GM10266 (cell line): ENCODE measurements at regions not wholly inside any gene's neighbourhood (a gene's known extent, or its start where the extent isn't known, plus 50 kb on each side); places are given as distances from the start of the nearest gene placed in this dataset.

Experiments
- DNase-seq: peaks from one replicate; pipeline ENCODE4 v3.0.0; 2012; ENCODE audit errors: extremely low spot score
- TF ChIP-seq, protein P1 (sequence below): IDR thresholded peaks from 2 replicates; pipeline ENCODE4 v1.5.1; 2012; ENCODE audit warnings: mild to moderate bottlenecking, low read depth; ENCODE audit not compliant: control insufficient read depth, insufficient read depth; ENCODE audit errors: missing control alignments

DNA sequence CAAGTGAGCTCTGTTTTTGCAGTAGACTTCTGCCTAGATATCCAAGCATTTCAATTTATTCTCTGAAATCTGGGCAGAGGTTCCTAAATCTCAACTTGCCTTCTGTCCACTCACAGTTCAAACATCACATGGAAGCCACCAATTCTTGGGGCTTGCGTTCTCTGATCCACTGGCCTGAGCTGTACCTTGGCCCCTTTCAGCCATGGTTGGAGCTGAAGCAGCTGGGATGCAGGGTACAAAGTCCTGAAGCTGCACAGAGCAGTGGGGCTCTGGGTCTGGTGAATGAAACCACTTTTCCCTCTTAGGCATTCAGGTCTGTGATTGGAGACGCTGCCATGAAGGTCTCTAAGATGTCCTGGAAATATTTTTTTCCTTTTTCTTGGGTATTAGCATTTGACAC, 137.6 kb upstream of the KDM5D start:
- DNase-seq = no peak
- TF ChIP-seq, protein P1, sequence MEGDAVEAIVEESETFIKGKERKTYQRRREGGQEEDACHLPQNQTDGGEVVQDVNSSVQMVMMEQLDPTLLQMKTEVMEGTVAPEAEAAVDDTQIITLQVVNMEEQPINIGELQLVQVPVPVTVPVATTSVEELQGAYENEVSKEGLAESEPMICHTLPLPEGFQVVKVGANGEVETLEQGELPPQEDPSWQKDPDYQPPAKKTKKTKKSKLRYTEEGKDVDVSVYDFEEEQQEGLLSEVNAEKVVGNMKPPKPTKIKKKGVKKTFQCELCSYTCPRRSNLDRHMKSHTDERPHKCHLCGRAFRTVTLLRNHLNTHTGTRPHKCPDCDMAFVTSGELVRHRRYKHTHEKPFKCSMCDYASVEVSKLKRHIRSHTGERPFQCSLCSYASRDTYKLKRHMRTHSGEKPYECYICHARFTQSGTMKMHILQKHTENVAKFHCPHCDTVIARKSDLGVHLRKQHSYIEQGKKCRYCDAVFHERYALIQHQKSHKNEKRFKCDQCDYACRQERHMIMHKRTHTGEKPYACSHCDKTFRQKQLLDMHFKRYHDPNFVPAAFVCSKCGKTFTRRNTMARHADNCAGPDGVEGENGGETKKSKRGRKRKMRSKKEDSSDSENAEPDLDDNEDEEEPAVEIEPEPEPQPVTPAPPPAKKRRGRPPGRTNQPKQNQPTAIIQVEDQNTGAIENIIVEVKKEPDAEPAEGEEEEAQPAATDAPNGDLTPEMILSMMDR = no peak

DNA sequence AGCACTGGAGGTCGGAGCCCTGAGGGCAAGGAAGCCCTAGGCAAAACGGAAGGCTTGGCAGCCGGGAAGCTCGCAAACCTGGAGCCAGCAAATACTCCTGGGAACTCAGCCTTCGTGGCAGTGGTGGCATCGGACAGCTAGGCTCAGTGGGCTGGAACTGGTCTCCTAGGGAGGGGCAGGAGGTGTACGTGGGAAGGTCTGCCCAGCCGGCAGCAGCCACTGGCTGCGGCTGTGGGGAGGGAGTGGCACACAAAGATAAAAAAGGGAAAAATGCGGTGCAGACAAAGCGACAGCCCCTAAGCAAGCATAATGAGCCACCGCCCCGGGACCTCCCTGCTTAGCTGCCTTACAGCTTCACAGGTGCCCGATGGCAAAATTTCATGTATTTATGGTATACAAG, 125.2 kb upstream of the KDM5D start:
- no peak for DNase-seq
- TF ChIP-seq, protein P1 = no peak

- TF ChIP-seq, protein P1 = no peak
- no peak for DNase-seq
Measured at GRCh38 chrY:19869281-19869680, 124.8 kb upstream of the KDM5D start.

DNA sequence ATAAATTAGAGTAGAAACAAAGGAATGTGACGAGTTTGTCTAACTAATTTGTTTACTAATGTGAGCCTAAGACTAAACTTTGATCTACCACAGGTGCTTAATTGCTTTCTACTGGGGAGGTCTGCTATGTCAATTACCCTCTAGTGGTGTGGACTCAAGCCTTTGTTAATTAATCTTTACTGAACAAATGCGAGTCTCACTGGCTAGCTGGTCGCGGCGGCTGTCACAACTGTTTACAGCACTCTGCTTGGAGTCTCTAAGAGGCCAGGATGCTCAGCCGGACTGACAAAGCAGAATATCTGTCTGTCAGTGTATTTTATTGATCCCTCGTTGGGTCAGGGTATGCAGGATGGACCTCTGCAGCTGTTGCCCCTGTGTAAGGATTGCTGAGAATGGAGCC, 124.1 kb upstream of the KDM5D start:
- TF ChIP-seq, protein P1 = no peak
- no peak for DNase-seq

GRCh38 chrY:19856474-19857135, 112.1 kb upstream of the KDM5D start:
- TF ChIP-seq, protein P1 = no peak
- no peak for DNase-seq

GRCh38 chrY:19842972-19843371, 98.4 kb upstream of the KDM5D start:
- TF ChIP-seq, protein P1 = no peak

DNA sequence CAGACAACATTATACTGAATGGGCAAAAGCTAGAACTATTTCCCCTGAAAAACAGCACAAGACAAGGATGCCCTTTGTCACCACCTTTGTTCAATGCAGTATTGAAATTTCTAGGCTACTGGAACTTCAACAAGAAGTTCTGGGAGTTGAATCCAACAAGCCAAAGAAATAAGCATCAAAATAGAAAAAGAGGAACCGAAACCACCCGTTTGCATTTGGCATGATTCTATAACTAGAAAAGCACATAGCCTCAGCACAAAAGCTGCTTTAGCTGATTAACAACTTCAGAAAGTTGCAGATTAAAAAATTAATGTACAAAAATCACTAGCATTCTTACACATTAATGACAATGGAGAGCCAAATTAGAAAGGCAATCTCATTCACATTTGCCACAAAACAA, 79.6 kb upstream of the KDM5D start:
- TF ChIP-seq, protein P1 = no peak
- DNase-seq = no peak

More at GRCh38 chrY:19842972-19843371, 98.4 kb upstream of the KDM5D start:
- DNase-seq = no peak
